ENCODE measurements at regions not wholly inside any gene's neighbourhood (a gene's known extent, or its start where the extent isn't known, plus 50 kb on each side); places are given as distances from the start of the nearest gene placed in this dataset.
"Not testable (repeated sequence)": the region's sequence is repeated elsewhere in the genome, so short reads cannot be mapped to it uniquely, and the experiment has no call there.

DNA sequence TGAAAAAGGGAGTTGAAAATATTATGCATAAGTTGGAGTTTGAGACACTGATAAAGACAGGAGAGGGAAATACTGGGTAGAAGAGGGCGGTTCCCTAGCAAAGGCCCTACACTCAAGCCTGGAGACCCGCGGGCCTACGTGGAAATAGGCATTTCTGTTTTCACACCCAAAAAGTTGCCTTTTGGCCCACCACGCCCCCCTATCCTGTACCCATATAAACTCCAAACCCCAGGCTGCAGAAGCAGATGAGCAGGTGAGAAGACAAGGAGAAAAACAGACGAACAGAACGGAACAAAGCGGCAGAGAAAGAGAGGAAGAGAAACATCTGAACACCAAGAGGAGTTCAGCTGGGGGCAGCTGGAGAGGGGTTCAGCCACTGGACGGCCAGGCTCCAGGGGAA is 177.9 kb downstream of the GALC start:
- DNase-seq (ENCODE audit: low read depth, low spot score), result no peak

DNA sequence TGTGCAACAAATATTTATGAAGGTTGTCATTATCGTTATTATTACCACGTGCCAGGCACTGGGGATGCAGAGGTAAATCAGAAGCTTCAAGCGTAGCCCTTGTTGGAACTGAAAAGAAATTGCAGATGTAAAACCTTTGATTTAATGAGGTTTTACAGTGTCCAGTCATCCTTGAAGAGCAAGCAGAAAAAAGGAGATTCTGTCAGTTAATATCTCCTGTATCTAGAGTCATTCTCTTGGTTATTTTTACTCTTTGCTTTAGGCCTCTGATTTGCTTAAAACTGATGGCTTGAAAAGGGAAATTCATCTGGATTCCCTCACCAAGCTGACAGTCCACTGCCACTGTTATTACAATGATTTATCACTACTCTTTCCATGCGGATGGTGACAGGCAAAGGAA is 179.3 kb downstream of the GALC start:
- DNase-seq (ENCODE audit: low read depth, low spot score), result no peak

DNA sequence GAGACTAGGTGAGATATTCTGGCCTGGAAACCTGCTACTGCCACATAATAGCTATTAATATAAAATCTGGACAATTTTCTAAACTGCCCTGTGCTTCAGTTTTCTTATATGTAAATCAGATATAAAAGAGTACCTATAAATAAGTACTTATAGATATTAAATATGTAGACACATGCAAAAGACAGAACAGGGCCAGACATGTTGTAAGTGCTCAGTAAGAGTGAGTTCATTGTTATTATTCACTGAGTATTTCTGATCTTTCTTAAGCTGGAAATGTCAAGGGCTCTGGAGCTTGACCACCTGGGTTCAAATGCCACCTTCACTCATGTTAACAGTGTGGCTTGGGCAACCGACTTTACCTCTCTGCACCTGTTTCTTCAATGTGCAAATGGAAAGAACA is 179.8 kb downstream of the GALC start:
- no peak for DNase-seq (ENCODE audit: low read depth, low spot score)

DNA sequence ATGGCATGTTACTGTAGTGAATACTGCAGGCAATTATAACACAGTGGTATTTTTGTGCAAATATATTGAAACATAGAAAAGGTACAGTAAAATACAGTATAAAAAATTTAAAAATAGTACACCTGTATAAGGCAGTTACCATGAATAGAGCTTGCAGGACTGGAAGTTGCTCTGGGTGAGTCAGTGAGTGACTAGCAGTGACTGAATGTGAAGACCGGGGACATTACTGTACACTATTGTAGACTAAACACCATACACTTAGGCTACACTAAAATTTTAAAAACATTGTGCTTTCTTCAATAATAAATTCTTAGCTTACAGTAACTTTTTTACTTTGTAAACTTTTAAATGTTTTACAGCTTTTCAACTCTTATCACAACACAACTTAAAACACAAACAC is 181.7 kb downstream of the GALC start:
- no peak for DNase-seq (ENCODE audit: low read depth, low spot score)

DNA sequence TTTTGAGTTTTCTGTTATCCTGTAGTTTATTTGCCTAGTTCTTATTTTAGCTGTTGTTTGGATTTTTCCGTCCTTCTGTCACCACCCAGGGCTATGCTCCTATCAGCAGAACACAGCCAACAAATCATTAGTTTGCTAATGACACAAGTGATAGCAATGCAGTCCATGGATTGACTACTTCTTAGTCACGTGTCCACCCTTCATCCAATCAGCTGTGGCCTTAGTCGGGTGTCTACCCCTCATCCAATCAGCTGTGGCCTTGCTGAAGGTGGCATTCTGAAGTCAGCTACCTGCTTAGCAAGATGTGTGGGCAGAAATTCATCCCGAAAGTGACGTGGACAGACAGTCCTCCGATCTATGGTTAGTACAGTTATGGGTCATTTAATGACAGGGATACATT is 182.3 kb downstream of the GALC start:
- DNase-seq (ENCODE audit: low read depth, low spot score), result no peak

DNA sequence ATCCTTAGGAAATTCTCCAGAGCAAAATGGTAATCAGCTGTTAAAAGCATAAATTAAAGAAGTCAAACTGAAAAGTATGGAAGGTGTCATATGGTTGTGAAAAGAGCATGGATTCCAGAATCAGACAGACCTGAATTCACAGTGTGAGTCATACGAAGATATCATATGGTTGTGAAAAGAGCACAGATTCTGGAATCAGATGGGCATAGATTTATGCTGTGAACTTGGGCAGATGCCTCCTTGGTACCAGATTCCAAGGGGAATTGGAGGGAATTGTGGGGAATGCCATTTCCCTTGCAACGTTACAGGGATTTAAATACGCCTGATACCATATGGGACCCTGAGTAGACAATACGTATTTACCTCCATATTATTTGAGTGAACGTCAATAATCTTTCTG is 183.7 kb downstream of the GALC start:
- DNase-seq (ENCODE audit: low read depth, low spot score), result no peak

DNA sequence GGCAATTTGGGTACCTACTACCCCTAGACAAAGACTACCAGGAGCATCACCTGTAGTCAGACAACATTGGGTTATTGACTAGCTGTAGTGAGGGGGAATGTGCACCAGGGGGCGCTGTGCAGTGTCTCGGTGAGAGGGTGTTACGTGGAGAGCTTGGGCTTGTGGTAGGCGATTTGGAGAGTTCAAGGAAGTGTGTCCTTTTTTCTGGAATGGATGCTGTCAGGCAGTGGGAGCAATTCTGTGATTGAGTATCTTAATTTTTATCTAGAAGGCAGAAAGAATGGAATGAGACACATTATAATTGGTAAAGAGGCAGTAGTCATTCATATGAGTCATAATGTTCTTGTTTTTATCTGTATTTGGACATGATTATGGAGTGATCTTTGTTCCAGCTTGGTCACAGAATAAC is 187.7 kb downstream of the GALC start:
- no peak for DNase-seq (ENCODE audit: low read depth, low spot score)

DNA sequence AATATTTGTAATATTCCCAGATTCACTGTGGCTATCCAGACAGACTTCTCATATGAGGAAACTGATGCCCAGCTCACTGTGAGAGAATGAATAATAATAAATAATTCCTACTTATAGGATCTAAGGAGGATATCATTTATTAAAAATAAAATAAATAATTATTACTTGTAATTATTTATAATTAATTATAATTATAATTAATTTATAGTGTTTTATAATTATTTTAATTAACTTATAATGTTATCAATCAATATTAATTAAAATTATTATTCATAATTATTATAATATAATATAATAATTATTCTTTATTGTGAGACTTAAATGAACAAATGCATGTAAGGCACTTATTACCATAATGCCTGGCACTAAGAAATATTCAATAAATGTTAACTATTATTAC is 192.8 kb downstream of the GALC start:
- DNase-seq (ENCODE audit: low read depth, low spot score), result no peak

DNA sequence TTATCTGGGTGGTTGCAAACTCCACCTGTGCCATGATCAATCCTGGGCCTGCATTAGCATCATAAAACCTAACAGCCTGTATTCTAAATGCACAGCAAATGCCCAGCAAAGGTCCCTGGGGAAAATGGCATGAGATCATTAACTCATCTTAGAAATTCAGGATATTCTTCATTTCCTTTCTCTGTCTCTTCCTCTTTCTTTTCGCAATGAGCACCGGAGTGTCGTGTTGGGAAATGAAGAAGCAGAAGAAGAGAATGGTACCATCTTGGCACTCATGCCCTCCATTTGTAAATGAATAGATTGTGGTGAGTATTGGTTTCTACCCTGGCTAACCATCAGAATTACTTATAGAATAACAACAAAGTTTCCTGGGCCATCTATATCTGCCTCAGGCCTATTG is 193.6 kb downstream of the GALC start:
- no peak for DNase-seq (ENCODE audit: low read depth, low spot score)

DNA sequence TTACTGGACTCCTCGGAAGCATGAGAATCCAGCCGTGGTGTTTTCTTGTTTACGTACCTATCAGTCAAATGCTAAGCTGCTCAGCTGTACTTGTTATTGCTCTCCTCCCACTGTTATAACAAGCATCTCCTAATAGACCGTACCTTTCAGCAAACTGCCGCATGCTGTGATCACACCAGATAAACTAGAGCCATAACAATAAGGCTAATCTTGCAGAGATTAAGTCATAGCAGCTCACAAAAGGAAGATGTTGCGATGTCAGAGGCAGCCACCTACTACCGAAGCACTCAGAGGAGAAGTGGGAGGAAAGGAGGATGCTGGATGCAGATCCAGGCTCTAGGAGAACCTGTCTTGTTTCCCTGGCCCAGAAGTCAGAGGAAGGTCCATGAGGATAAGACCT is 196.0 kb downstream of the GALC start:
- no peak for DNase-seq (ENCODE audit: low read depth, low spot score)

DNA sequence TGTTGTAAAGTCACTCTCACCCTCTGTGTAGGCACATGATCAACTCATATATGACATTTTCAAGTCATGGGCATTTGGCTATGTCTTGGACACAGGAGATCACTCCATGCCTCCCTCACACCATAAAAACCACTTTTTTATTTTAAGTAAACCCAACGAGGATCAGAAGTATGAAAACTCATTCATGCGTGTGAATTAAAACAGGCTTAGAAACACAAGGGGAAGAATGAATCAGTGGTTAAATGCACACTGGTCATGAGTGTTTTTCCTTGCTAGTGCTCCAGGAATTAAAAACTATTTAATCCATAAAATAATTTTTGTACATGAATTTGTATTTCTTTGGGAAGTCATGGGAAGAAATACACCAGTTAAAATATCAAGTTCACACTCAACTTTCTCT is 198.4 kb downstream of the GALC start:
- DNase-seq (ENCODE audit: low read depth, low spot score), result no peak

DNA sequence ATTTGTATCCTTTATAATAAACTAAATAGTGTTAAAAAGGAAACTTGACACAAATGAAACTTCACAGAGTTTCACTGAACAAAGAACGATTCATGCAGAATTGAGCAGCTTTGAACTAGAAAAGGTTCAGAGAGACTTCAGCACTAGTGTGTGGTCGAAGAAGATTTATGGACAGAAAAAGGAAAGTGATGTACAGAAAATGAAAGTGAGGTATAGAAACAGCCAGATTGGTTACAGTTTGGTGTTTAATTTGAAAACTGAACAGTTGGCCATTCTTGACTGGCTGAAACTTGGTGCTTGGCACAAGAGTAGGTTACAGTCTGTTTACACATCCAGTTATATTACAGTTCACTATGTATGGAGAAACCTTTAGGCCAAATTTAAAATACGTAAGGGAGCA is 207.1 kb downstream of the GALC start:
- DNase-seq (ENCODE audit: low read depth, low spot score), result no peak

DNA sequence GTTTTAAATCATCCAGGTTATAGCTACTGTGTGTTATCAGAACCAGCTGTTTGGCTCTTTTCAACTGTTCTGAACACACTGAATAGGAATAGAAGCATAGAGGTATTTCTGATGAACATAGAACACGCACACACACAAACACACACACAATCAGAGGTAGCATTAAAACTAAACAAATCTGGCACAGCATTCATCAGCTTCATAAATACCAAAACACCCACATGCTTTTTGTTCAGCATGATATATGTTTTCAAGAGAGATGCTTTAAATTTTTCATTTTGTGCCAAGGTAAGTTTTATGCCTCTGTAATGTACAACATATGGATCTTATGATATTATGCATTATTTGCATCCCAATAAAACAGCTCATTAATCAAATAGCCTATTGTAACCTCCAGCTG is 208.6 kb downstream of the GALC start:
- DNase-seq (ENCODE audit: low read depth, low spot score), result no peak

DNA sequence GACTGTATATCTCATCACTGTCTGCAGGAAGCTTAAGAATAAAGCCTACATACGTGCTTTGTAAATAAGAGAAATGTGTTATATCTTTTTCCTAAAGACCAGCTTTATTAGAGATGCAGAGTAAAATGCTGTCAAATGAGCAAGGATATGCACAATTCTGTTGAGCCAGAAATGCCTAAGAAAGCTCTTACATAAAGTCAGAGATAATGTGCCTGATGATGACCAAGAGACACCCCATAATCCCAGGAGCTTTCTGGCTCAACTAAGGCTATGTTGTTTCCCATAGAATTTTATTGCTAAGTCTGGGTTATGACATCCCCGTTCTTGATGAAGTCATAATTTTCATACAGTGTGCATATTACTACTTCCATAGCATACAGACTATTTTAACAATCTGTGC is 209.9 kb downstream of the GALC start:
- DNase-seq (ENCODE audit: low read depth, low spot score), result no peak

DNA sequence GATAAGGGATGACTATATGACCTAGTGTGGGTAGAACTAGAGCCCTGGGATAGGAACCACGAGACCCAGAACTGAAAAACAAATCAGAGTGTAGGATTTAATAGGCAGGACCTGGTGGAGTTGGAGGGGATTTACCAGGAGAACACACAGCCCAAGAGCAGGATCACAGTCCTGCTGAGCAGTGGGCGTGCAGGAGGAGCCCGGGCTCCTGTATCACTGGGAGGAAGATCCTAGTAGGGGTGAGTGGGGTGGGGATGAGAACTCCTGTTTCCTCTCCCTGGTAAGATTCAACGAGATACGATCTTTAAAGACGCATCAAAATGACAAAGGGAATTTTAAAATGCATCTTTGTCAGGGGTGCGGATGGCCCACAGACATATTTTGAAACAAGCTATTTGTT is 220.1 kb downstream of the GALC start:
- no peak for DNase-seq (ENCODE audit: low read depth, low spot score)

DNA sequence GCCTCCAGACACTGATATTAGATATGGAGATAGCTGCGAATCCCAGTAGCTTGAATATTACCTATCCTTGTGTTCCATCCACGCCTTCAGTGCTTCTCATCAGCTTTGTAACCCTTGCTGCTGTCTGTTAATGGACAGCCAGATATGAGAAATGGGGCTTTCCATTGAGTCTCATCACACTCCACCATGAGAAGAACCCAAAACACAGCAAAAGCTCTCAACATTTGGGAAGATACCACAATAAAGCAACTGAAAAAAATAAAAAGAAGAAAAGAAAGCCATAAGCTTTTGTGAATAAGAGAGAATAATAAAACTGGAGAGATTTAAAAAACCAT is 225.4 kb downstream of the GALC start:
- DNase-seq (ENCODE audit: low read depth, low spot score), result no peak

DNA sequence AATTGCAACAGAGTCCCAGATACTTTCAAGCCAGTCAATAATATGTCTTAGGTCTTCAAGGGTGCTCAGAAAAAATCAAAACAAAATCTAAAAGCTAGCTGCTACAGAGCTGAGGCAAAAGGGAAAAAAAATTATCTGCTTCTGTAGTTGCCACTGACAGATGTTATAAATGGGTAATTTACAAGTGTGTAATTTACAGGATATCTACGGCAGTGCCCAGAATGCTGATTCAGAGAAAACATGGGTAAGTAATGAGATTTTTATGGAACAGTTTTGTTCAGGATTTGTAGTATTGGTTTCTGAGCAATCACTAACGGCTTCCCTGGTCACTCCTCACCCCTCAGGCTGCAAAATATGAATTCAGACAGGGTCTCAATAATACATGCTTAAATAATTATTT is 234.1 kb downstream of the GALC start:
- DNase-seq (ENCODE audit: low read depth, low spot score), result no peak

DNA sequence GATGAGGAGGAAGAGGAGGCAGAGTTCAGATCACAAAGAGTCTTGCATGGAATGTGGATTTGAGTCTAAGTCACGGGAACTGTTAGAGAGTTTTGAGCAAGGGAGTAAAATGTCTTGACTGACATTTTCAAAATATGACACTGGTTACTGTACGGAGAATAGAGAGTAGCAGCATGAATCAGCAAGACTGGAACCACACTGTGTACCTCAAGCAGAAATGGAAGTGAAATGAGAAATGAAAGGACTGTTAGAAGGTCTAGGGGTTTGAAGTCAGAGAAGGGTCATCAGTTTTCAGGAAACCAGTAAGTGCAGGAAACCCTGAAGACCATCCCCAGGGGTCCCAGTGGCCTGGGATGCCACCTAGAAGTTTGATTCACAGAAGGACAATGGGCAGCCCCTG is 236.3 kb downstream of the GALC start:
- no peak for DNase-seq (ENCODE audit: low read depth, low spot score)

DNA sequence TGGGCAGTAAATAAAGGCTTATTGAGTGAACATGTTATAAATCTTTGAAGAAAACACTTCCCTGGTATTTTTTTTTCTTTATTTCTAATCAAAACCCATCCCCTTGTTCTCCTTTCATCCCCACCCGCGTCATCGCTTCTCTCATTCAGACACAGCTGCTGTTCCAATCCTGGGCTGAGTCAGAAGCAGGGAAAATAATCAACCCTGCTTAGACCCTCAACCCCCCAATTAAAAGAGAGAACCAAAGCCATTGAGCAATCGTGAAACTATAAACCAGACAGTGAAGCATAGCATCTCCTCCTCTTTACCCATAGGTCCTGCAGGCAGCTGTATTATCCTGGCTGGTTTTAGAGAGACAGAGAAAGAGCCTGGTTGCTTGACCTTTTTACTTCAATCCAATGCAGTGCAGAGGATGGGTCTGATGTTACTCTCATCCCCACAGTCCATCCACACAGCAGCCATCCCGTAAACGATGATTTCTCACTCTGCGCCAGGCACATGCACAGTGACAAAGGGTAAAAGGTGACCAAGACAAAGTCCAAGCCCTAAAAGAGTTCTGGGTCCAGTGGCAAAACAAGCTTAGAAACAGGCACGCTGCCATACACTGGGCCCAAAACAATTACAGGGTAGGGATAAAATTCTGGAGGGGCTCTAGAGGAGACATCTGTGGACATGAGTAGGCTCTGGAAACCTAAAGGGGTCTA is 238.3 kb downstream of the GALC start:
- DNase-seq (ENCODE audit: low read depth, low spot score), result no peak

DNA sequence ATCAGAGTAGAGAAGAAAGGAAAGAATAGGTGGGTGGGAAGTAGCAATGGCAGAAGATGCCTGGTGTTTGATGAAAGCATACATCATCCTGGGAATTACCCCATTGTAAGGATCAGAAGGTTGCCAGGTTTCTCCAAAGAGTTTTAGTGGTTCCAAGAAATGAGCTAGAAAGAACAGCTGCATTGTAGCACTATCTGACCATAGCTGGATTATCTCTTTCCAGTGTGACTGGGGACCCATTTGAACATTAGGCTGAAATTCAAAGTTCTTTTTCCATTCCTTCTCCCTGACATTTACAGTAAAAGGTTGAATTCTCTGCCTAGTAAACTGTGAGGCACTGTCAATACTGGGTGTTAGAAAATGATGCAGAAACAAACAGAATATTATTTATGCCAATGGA is 244.4 kb downstream of the GALC start:
- DNase-seq (ENCODE audit: low read depth, low spot score), result no peak

DNA sequence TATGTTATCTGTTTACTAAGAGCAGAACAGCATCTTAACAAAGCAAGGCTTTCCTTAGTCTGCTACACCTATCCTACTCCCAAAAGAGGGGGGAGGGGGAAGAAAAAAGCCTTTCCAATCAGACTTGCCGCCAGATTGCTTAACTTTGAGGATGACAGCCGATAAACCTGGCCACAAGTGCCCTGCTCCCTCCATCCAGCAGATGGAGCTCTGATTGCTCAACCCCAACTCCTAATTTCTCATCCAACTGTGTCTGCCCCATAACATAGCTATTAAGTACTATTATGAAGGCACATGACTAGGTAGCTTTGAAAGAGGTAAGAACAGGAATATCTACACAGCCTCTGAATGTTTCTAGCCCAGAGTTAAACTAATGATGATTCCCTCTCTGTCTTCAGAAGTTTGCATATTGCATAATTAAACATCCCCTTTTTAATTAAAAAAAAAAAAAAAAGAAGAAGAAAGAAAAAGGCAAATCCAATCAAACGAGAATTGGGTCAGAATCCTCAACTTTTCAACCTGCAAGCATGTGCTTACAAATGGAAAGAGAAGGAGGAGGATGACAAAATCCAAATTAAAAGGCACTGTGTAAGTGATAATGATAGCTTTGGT is 247.4 kb downstream of the GALC start:
- DNase-seq (ENCODE audit: low read depth, low spot score), result no peak

DNA sequence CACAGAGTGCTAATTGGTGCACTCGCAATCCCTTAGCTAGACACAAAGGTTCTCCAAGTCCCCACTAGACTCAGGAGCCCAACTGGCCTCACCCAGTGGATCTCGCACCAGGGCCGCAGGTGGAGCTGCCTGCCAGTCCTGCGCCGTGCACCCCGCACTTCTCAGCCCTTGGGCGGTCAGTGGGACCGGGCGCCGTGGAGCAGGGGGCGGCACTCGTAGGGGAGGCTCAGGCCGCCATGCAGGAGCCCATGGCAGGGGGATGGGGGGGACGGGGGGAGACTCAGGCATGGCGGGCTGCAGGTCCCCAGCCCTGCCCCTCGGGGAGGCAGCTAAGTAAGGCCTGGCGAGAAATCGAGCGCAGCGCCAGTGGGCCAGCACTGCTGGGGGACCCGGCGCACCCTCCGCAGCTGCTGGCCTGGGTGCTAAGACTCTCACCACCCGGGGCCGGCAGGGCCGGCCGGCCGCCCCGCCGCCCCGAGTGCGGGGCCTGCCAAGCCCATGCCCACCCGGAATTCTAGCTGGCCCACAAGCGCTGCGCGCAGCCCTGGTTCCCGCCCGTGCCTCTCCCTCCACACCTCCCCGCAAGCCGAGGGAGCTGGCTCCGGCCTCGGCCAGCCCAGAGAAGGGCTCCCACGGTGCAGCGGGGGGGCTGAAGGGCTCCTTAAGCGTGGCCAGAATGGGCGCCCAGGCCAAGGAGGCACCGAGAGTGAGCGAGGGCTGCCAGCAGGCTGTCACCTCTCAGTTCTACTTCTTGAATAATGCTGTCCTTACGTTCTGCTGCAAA is 258.2 kb downstream of the GALC start:
- DNase-seq (ENCODE audit: low read depth, low spot score), result not testable (repeated sequence)

DNA sequence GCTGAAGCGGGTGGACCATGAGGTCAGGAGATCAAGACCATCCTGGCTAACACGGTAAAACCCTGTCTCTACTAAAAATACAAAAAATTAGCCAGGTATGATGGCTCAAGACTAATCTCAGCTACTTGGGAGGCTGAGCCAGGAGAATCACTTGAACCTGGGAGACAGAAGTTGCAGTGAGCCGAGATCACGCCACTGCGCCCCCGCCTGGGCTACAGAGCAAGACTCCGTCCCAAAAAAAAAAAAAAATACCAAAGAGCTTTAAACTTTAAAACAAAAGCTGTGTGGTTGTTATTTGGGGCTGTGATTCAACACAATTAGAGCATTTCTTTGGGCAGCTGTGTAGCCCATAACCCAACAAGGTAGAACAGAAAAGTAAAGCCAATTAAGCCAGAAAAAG is 259.9 kb downstream of the GALC start:
- DNase-seq (ENCODE audit: low read depth, low spot score), result not testable (repeated sequence)

All from activated CD4-positive, CD25-positive, alpha-beta regulatory T cell treated with anti-CD3 and anti-CD28 coated beads, Interleukin-2, amount 50 U/mL, for 16 hours (primary cell).